ENCODE measurements at regions not wholly inside any gene's neighbourhood (a gene's known extent, or its start where the extent isn't known, plus 50 kb on each side); places are given as distances from the start of the nearest gene placed in this dataset.

DNA sequence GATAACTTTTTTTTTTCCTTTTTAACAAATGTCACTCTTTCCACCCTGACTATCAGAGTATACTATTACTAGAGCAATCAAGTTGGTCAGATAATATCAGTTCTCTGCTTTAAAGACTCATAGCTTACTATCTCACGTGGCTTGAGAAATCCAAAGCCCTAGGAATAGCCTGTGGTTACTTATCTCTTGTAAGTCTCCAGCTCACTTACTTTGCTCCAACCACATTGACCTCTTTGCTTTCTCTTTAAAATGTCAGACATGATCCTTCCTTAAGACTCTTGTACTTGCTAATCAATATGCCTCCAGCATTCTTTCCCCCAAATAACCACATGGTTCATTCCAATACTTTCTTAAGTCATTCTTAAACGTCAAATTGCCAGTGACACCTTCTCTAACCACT lies 1292.2 kb downstream of the REEP3 start:
- Histone ChIP-seq H3K27ac (no peak overlapping the region), H3K4me3 (no peak overlapping the region)
- no peak for DNase-seq (ENCODE audit: low spot score)
- TF ChIP-seq, protein P1, sequence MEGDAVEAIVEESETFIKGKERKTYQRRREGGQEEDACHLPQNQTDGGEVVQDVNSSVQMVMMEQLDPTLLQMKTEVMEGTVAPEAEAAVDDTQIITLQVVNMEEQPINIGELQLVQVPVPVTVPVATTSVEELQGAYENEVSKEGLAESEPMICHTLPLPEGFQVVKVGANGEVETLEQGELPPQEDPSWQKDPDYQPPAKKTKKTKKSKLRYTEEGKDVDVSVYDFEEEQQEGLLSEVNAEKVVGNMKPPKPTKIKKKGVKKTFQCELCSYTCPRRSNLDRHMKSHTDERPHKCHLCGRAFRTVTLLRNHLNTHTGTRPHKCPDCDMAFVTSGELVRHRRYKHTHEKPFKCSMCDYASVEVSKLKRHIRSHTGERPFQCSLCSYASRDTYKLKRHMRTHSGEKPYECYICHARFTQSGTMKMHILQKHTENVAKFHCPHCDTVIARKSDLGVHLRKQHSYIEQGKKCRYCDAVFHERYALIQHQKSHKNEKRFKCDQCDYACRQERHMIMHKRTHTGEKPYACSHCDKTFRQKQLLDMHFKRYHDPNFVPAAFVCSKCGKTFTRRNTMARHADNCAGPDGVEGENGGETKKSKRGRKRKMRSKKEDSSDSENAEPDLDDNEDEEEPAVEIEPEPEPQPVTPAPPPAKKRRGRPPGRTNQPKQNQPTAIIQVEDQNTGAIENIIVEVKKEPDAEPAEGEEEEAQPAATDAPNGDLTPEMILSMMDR (IDR thresholded peaks at IDR 0.05), result no peak

DNA sequence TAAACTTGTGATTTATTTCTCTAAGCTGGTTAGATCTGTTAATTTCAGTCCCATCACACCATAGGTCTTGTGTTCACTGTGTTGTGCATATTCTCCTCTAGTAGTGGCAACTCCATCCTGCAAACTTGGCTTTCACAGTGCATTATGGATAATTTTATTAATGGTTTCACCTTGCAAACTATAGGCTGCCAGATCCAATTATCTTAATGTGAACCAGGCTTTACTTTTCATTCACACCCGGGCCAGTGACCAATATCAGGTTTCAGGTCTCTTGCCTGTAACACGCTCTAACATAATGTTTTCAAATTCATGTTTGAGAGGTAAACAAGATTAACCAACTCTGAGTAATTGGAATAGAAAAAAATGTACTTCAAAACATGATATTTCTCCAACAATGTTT lies 1293.0 kb downstream of the REEP3 start:
- TF ChIP-seq, protein P1 (IDR thresholded peaks at IDR 0.05), result no peak
- H3K4me3 ChIP-seq, result no peak overlapping the region
- DNase-seq (ENCODE audit: low spot score), result no peak
- H3K27ac ChIP-seq, result no peak overlapping the region

DNA sequence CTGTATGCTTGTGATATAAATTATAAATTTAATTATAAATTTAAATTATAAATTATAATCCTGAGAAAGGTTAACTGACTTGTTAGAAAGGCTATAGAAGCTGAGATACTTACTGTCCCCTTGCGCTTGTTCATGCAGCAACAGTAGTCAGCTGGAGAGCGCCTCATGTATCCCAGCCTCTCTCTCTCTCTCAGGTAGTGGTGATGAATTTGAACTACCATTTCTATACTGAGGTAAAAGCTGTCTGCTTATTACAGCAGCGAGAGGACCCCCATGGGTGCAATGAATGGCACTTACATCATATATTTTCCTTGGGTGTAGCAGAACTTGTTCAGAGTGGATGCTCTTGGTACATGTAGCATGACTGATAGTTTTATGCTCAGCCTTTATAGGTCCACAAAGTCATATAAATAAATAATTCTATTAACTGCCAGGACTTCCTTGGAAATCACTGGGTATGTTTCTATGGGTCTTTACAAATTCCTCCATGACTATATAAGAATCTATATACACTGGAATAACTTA lies 1308.7 kb downstream of the REEP3 start:
- TF ChIP-seq, protein P1 (IDR thresholded peaks at IDR 0.05), result no peak
- Histone ChIP-seq H3K27ac (no peak overlapping the region), H3K4me3 (no peak overlapping the region)
- no peak for DNase-seq (ENCODE audit: low spot score)

DNA sequence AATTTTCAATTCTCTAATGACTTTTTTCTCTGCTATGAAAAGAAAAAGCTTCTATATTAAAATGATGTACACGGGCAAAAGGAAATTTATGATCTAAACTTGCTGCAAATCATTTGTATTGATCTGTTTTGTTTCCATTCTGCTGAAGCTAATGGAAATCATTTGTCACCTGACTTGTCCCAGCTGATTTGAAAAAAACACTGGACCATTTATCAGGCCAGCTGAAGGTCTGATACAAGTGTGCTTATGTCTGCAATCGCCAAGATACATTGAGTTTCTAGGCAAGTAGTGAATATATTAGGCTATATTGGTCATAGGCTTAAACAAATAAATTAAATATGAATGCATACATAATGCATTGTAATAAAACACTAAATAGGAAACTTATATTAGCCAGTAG lies 1309.7 kb downstream of the REEP3 start:
- Histone ChIP-seq H3K27ac (no peak overlapping the region), H3K4me3 (no peak overlapping the region)
- TF ChIP-seq, protein P1 (IDR thresholded peaks at IDR 0.05), result no peak
- no peak for DNase-seq (ENCODE audit: low spot score)

DNA sequence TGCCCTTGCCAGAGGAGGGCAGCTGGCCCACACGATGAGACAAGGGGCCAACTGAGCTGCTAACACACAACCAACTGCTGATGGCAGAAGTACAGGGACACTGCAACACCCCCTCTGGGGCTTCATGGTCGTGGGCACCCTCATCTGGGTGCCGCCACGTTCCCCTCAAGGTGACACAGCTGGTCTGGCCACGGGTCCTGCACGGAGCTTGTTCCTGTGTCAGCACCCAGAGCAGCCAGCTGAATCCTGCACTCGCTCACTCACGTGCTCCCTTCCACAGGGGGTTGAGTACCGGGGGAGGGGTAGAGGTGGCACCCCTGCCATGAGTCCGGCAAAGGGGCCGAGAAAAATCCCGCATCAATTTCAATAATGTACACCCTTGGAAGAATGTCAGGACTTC lies 1319.1 kb downstream of the REEP3 start:
- DNase-seq (ENCODE audit: low spot score), result no peak
- TF ChIP-seq, protein P1 (IDR thresholded peaks at IDR 0.05), result no peak
- no peak overlapping the region for H3K27ac ChIP-seq

DNA sequence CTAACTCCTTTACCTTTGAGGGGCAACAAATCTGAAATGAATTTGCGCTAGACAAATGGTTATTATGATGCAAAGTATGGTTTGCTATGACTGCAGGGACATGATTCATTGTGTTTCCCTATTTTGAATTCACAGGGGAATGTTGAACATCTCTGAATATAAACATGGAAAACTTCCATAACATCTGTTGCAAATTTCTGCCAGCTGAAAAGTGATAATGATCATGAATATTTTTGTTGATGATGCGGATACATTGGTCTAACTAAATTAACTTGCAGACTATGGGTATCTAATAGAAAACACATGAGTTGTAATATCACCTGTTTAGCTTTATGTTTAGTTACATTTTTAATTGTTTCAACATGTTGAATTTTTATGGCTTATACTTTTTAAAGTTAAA lies 1325.5 kb downstream of the REEP3 start:
- DNase-seq (ENCODE audit: low spot score), result no peak
- H3K4me3 ChIP-seq, result no peak overlapping the region
- no peak overlapping the region for H3K27ac ChIP-seq
- TF ChIP-seq, protein P1 (IDR thresholded peaks at IDR 0.05), result no peak

More for the DNA sequence above, 1319.1 kb downstream of the REEP3 start:
- H3K4me3 ChIP-seq, result no peak overlapping the region

DNA sequence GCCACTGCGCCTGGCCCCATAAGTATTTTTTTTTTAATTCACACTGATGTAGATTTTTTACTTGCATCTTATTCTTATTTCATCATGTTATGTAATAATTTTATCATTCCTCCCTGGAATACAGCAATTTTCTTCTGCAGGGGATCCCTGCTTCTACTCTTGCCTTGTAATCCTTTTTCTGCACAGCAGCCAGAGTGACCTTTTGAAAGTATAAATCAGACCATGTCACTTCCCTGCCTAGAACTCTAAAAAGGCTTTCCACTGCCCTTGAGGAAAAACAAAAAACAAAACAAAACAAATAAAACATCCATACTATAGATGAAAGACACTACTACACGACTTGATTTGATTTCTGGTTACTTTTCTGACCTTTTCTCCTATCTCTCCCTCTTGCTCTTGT lies 1334.7 kb downstream of the REEP3 start:
- H3K4me3 ChIP-seq, result no peak overlapping the region
- DNase-seq (ENCODE audit: low spot score), result no peak
- H3K27ac ChIP-seq, result no peak overlapping the region
- TF ChIP-seq, protein P1 (IDR thresholded peaks at IDR 0.05), result no peak

Measured in coronary artery (tissue), 2 donors.